Body of pancreas (tissue), 4 donors: ENCODE measurements at regions not wholly inside any gene's neighbourhood (a gene's known extent, or its start where the extent isn't known, plus 50 kb on each side); places are given as distances from the start of the nearest gene placed in this dataset.

ENCODE experiments used
- POLR2A ChIP-seq, 3 donors: fragments of 450-650 bp; IDR thresholded peaks; one replicate each; pipeline ENCODE4 v1.6.1; 2016; ENCODE audit warnings: antibody characterized with exemption in 3 of 3, mild to moderate bottlenecking in 2 of 3
- TF ChIP-seq, protein P1 (sequence below), 7 experiments: fragments of 450-650 bp in 4 of 7; fragments of 200-600 bp in 3 of 7; sonication (generic) in 3 of 7; IDR thresholded peaks; one replicate each; pipeline ENCODE4 v1.5.1; 2016 to 2019; ENCODE audit warnings: antibody characterized with exemption in 7 of 7

- TF ChIP-seq, protein P1, sequence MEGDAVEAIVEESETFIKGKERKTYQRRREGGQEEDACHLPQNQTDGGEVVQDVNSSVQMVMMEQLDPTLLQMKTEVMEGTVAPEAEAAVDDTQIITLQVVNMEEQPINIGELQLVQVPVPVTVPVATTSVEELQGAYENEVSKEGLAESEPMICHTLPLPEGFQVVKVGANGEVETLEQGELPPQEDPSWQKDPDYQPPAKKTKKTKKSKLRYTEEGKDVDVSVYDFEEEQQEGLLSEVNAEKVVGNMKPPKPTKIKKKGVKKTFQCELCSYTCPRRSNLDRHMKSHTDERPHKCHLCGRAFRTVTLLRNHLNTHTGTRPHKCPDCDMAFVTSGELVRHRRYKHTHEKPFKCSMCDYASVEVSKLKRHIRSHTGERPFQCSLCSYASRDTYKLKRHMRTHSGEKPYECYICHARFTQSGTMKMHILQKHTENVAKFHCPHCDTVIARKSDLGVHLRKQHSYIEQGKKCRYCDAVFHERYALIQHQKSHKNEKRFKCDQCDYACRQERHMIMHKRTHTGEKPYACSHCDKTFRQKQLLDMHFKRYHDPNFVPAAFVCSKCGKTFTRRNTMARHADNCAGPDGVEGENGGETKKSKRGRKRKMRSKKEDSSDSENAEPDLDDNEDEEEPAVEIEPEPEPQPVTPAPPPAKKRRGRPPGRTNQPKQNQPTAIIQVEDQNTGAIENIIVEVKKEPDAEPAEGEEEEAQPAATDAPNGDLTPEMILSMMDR (IDR thresholded peaks at IDR 0.05), result no peak
- no peak for TF ChIP-seq POLR2A (IDR thresholded peaks at IDR 0.05)
These were observed 829.3 kb upstream of the CITED2 start for GRCh38 chr6:140203661-140204147.
